H1 (cell line): ENCODE measurements at regions not wholly inside any gene's neighbourhood (a gene's known extent, or its start where the extent isn't known, plus 50 kb on each side); places are given as distances from the start of the nearest gene placed in this dataset.
"Not testable (repeated sequence)": the region's sequence is repeated elsewhere in the genome, so short reads cannot be mapped to it uniquely, and the experiment has no call there.

ENCODE experiments used
- CTCF ChIA-PET: fragments of 300-600 bp; sonication (Branson Sonifier 250); formaldehyde crosslinking; loops from one replicate; lab custom pipeline; 2021; ENCODE audit not compliant: partially characterized antibody; lab: Charles Lee
- POLR2A ChIA-PET: fragments of 300-600 bp; sonication (Branson Sonifier 250); formaldehyde crosslinking; loops from one replicate; lab custom pipeline; 2021; ENCODE audit warnings: inconsistent platforms; ENCODE audit not compliant: partially characterized antibody; lab: Charles Lee
- DNase-seq, 2 experiments: peaks; one replicate each; pipeline versions ENCODE4 v3.0.0 to v3.0.0-alpha.2; 2010 to 2022; ENCODE audit warnings: low spot score in 2 of 2, low read depth in 1 of 2, mixed read lengths in 1 of 2
- FAIRE-seq: peaks from 2 replicates; lab custom pipeline; 2011; peaks lifted over from hg19 to GRCh38; lab: Jason Lieb, UNC
- H2AFZ ChIP-seq: 2 replicates; pipeline ENCODE4 v1.8.1; 2012; ENCODE audit warnings: low read length, inconsistent platforms
- H2AK5ac ChIP-seq: 2 replicates; pipeline ENCODE4 v1.6.1; 2013; ENCODE audit warnings: low read depth, low read length
- H2BK120ac ChIP-seq: replicated peaks from 2 replicates; pipeline ENCODE3; 2013; ENCODE audit warnings: low read depth, low read length, inconsistent platforms
- H2BK12ac ChIP-seq: 2 replicates; pipeline ENCODE4 v1.6.1; 2013; ENCODE audit warnings: low read depth, low read length
- H2BK15ac ChIP-seq: 2 replicates; pipeline ENCODE4 v1.6.1; 2013; ENCODE audit warnings: low read length
- H2BK20ac ChIP-seq: 2 replicates; pipeline ENCODE4 v1.6.1; 2013; ENCODE audit warnings: low read length
- H2BK5ac ChIP-seq: 2 replicates; pipeline ENCODE4 v1.6.1; 2013; ENCODE audit warnings: low read depth, low read length
- H3K14ac ChIP-seq: 2 replicates; pipeline ENCODE4 v1.6.1; 2013; ENCODE audit warnings: inconsistent platforms; ENCODE audit not compliant: insufficient read length
- H3K18ac ChIP-seq: 2 replicates; pipeline ENCODE4 v1.6.1; 2013; ENCODE audit warnings: low read length; ENCODE audit errors: extremely low read depth
- H3K23ac ChIP-seq: 2 replicates; pipeline ENCODE4 v1.6.1; 2013; ENCODE audit warnings: inconsistent platforms; ENCODE audit not compliant: insufficient read length
- H3K23me2 ChIP-seq: 2 replicates; pipeline ENCODE4 v1.6.1; 2013; ENCODE audit warnings: low read depth, low read length
- H3K27ac ChIP-seq: 2 replicates; pipeline ENCODE4 v1.6.1; 2011; ENCODE audit warnings: low read depth, low read length, inconsistent platforms
- H3K27me3 ChIP-seq, 4 experiments: replicated peaks in 1 of 4; 1 replicate in 1 of 4; 2 replicates in 3 of 4; pipeline versions ENCODE4 v1.6.1 to v1.8.1; 2011 to 2013; ENCODE audit warnings: low read length in 3 of 4, mild to moderate bottlenecking in 3 of 4, inconsistent platforms in 2 of 4, mixed read lengths in 2 of 4, moderate library complexity in 1 of 4; ENCODE audit not compliant: control insufficient read depth in 3 of 4, insufficient read depth in 3 of 4; ENCODE audit errors: extremely low read depth in 1 of 4
- H3K36me3 ChIP-seq, 4 experiments: 2 replicates each; pipeline versions ENCODE4 v1.6.1 to v1.8.1; 2011 to 2013; ENCODE audit warnings: mild to moderate bottlenecking in 4 of 4, low read length in 3 of 4, moderate library complexity in 2 of 4, control low read depth in 1 of 4, inconsistent platforms in 1 of 4; ENCODE audit not compliant: insufficient read depth in 4 of 4, control insufficient read depth in 2 of 4
- H3K4ac ChIP-seq: replicated peaks from 2 replicates; pipeline ENCODE3; 2013; ENCODE audit warnings: low read length, low read depth, mixed read lengths, inconsistent platforms; ENCODE audit not compliant: insufficient read length
- H3K4me1 ChIP-seq, 4 experiments: replicated peaks in 1 of 4; 1 replicate in 1 of 4; 2 replicates in 3 of 4; pipeline versions ENCODE4 v1.6.1 to v1.8.1; 2011 to 2013; ENCODE audit warnings: low read length in 3 of 4, inconsistent platforms in 2 of 4, mixed read lengths in 1 of 4; ENCODE audit not compliant: insufficient read depth in 4 of 4, control insufficient read depth in 3 of 4
- H3K4me2 ChIP-seq, 2 experiments: 2 replicates each; pipeline versions ENCODE4 v1.6.1 to v1.8.1; 2011 to 2013; ENCODE audit warnings: low read depth in 2 of 2, low read length in 2 of 2, control low read depth in 1 of 2, inconsistent platforms in 1 of 2, mild to moderate bottlenecking in 1 of 2; ENCODE audit not compliant: insufficient read depth in 1 of 2
- H3K4me3 ChIP-seq, 4 experiments: fragments of 200-600, 300-600 bp in 1 of 4; sonication (generic), shearing (Covaris generic), sonication (Bioruptor Twin) in 1 of 4; 2 replicates each; pipeline versions ENCODE4 v1.5.1 to v1.8.1; 2011 to 2016; ENCODE audit warnings: low read length in 4 of 4, low read depth in 3 of 4, control low read depth in 2 of 4, inconsistent platforms in 2 of 4, mild to moderate bottlenecking in 2 of 4, mixed read lengths in 1 of 4, moderate library complexity in 1 of 4; ENCODE audit not compliant: insufficient read depth in 2 of 4; ENCODE audit errors: extremely low read depth in 1 of 4
- H3K56ac ChIP-seq: replicated peaks from 2 replicates; pipeline ENCODE3; 2013; ENCODE audit warnings: low read depth, mild to moderate bottlenecking, mixed read lengths, low read length, inconsistent platforms; ENCODE audit not compliant: insufficient read length
- H3K79me1 ChIP-seq: 2 replicates; pipeline ENCODE4 v1.6.1; 2013; ENCODE audit warnings: low read depth, low read length, control low read depth
- H3K79me2 ChIP-seq, 2 experiments: 2 replicates each; pipeline versions ENCODE4 v1.6.1 to v1.8.1; 2012 to 2013; ENCODE audit warnings: low read length in 2 of 2, mild to moderate bottlenecking in 2 of 2, inconsistent platforms in 1 of 2; ENCODE audit not compliant: insufficient read depth in 2 of 2, control insufficient read depth in 1 of 2
- H3K9ac ChIP-seq, 4 experiments: replicated peaks in 1 of 4; 1 replicate in 1 of 4; 2 replicates in 3 of 4; pipeline versions ENCODE4 v1.6.1 to v1.8.1; 2011 to 2013; ENCODE audit warnings: low read depth in 3 of 4, low read length in 3 of 4, control low read depth in 2 of 4, mild to moderate bottlenecking in 2 of 4, moderate library complexity in 2 of 4, inconsistent platforms in 1 of 4; ENCODE audit errors: extremely low read depth in 1 of 4
- H3K9me3 ChIP-seq, 2 experiments: 2 replicates each; pipeline versions ENCODE4 v1.6.1 to v1.8.1; 2012 to 2013; ENCODE audit warnings: mild to moderate bottlenecking in 2 of 2, moderate library complexity in 2 of 2, control low read depth in 1 of 2, inconsistent platforms in 1 of 2, low read depth in 1 of 2, low read length in 1 of 2, mixed read lengths in 1 of 2; ENCODE audit not compliant: insufficient read depth in 2 of 2
- H4K20me1 ChIP-seq, 2 experiments: replicated peaks in 1 of 2; 2 replicates each; pipeline versions ENCODE3 to v1.8.1; 2011 to 2013; ENCODE audit warnings: inconsistent platforms in 2 of 2, low read length in 2 of 2, mild to moderate bottlenecking in 1 of 2; ENCODE audit not compliant: insufficient read depth in 2 of 2, control insufficient read depth in 1 of 2
- H4K5ac ChIP-seq: 2 replicates; pipeline ENCODE4 v1.6.1; 2013; ENCODE audit warnings: low read length, low read depth, mixed read lengths, inconsistent platforms; ENCODE audit not compliant: insufficient read length
- H4K8ac ChIP-seq: 2 replicates; pipeline ENCODE4 v1.8.0; 2013; ENCODE audit warnings: mild to moderate bottlenecking, moderate library complexity, low read length, inconsistent platforms; ENCODE audit not compliant: insufficient read depth; ENCODE audit errors: extremely low read depth
- H4K91ac ChIP-seq: replicated peaks from 2 replicates; pipeline ENCODE3; 2013; ENCODE audit warnings: low read length, mixed read lengths, inconsistent platforms; ENCODE audit not compliant: insufficient read length
- SRF ChIP-seq: IDR thresholded peaks from 2 replicates; pipeline ENCODE4 v1.6.1; 2011; ENCODE audit warnings: mild to moderate bottlenecking, low read depth, low read length, moderate library complexity
- WGBS, 2 experiments: shearing (Covaris generic) in 1 of 2; methylation state at CpG; one replicate each; pipeline versions ENCODE4 v1.1.6 to v1.1.7; 2013 to 2015; ENCODE audit warnings: low lambda C conversion rate in 2 of 2, mixed read lengths in 2 of 2, inconsistent platforms in 1 of 2, low coverage in 1 of 2, missing lambda C conversion rate in 1 of 2; ENCODE audit not compliant: insufficient replicate concordance in 2 of 2, insufficient coverage in 1 of 2, insufficient read length in 1 of 2; ENCODE audit errors: extremely low coverage in 1 of 2, missing lambda C conversion rate in 1 of 2; 5-methylcytosine and 5-hydroxymethylcytosine counted together

DNA sequence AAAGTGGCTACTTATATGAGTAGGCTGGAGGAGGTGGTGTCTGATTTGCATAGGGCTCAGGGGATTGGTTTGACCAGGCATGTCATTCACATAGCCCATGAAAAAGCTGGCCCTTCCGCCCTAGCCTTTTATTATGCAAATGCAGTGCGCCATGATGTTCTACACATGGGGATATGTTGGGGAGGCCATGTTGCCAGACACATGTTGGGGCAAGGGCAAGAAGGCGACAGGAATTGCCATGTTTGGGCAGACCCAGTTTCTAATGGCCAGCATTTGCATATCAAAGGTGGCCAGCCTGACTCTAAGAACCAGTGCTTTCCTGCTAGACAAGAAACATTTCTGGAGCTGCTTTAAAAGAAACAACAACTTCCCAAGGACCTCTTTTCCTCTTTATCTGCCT, 396.6 kb upstream of the PCDH11Y start:
- H3K23me2 ChIP-seq, POLR2A ChIA-PET, CTCF ChIA-PET, H3K36me3 ChIP-seq, H3K79me1 ChIP-seq, H3K4me3 ChIP-seq, DNase-seq, H3K79me2 ChIP-seq, H4K5ac ChIP-seq, H3K27ac ChIP-seq, H3K18ac ChIP-seq, H4K8ac ChIP-seq, H3K9me3 ChIP-seq, H2BK5ac ChIP-seq, H2BK15ac ChIP-seq, H3K23ac ChIP-seq, FAIRE-seq, H4K91ac ChIP-seq, H3K4me2 ChIP-seq, H3K4ac ChIP-seq, H2BK20ac ChIP-seq, H3K27me3 ChIP-seq, H2AFZ ChIP-seq, H3K4me1 ChIP-seq, H4K20me1 ChIP-seq, H3K9ac ChIP-seq, H2BK12ac ChIP-seq, H3K56ac ChIP-seq, H2BK120ac ChIP-seq, H2AK5ac ChIP-seq, H3K14ac ChIP-seq: not testable (repeated sequence)
- TF ChIP-seq SRF: peak; percentile 74
- WGBS, 2 experiments: no CpG with 5 or more reads among the region's 3 CpGs
